ENCODE measurements at regions not wholly inside any gene's neighbourhood (a gene's known extent, or its start where the extent isn't known, plus 50 kb on each side); places are given as distances from the start of the nearest gene placed in this dataset.

DNA sequence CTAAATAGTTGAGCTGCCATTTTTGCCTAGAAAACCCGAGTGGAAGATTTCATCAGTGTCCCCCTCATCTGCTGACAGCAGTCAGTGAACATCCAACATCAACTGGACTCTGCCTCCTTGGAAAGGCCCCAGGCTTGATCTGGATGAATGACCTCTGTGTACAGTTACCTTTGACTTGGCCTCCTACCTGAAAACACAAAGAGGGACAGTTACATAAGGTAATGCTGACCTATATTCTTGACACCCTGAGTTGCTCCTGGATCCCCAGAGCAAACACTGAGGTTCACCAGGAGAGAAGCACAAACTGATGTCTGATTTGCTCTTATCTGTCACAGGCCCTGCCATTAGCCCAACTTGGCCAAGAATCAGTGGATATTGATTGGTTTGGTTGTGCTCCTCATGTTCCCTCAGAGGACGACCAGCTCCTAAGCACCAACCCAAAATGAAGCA is 138.9 kb downstream of the PROX1 start:
- Mint-ChIP-seq H3K4me1 (peaks cover 22% of the 10 kb centered on the region), H3K27ac (no peak overlapping the region), H3K4me3 (no peak overlapping the region), H3K36me3 (ENCODE audit: low read depth) (no peaks in the 10 kb centered on the region), H3K9me3 (no peaks in the 10 kb centered on the region), H3K27me3 (ENCODE audit: insufficient read depth, low read depth, poor library complexity) (peaks cover 2% of the 10 kb centered on the region)
- no peaks in the 10 kb centered on the region for H4K20me1 ChIP-seq (replicated peaks; ENCODE audit: insufficient read depth)
- H3K27me3 ChIP-seq (ENCODE audit: insufficient read depth): no peaks in the 10 kb centered on the region
- no peak overlapping the region for H3K27ac ChIP-seq (ENCODE audit: low read depth)
- no peaks in the 10 kb centered on the region for H3K79me2 ChIP-seq (replicated peaks; ENCODE audit: insufficient read depth)
- DNase-seq (ENCODE audit: low spot score) (no peak), ATAC-seq (no peak)
- no peaks in the 10 kb centered on the region for H3K36me3 ChIP-seq (ENCODE audit: insufficient read depth)
- no peak for TF ChIP-seq EZH2 (IDR thresholded peaks at IDR 0.05; ENCODE audit: low read depth, unreplicated experiment)
- TF ChIP-seq, protein P1, sequence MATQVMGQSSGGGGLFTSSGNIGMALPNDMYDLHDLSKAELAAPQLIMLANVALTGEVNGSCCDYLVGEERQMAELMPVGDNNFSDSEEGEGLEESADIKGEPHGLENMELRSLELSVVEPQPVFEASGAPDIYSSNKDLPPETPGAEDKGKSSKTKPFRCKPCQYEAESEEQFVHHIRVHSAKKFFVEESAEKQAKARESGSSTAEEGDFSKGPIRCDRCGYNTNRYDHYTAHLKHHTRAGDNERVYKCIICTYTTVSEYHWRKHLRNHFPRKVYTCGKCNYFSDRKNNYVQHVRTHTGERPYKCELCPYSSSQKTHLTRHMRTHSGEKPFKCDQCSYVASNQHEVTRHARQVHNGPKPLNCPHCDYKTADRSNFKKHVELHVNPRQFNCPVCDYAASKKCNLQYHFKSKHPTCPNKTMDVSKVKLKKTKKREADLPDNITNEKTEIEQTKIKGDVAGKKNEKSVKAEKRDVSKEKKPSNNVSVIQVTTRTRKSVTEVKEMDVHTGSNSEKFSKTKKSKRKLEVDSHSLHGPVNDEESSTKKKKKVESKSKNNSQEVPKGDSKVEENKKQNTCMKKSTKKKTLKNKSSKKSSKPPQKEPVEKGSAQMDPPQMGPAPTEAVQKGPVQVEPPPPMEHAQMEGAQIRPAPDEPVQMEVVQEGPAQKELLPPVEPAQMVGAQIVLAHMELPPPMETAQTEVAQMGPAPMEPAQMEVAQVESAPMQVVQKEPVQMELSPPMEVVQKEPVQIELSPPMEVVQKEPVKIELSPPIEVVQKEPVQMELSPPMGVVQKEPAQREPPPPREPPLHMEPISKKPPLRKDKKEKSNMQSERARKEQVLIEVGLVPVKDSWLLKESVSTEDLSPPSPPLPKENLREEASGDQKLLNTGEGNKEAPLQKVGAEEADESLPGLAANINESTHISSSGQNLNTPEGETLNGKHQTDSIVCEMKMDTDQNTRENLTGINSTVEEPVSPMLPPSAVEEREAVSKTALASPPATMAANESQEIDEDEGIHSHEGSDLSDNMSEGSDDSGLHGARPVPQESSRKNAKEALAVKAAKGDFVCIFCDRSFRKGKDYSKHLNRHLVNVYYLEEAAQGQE (IDR thresholded peaks at IDR 0.05; ENCODE audit: unreplicated experiment): no peak
- TF ChIP-seq NANOG (IDR thresholded peaks at IDR 0.05; ENCODE audit: borderline replicate concordance): no peak
- no peak overlapping the region for H3K4me2 ChIP-seq
- no peak overlapping the region for H2AFZ ChIP-seq
- H3F3A ChIP-seq (replicated peaks; ENCODE audit: low read depth): no peaks in the 10 kb centered on the region
- no peak overlapping the region for H3K4me3 ChIP-seq
- no peaks in the 10 kb centered on the region; the same call in 1 of the 2 replicates for H3K4me1 ChIP-seq (ENCODE audit: insufficient read depth)
- H3K9me2 ChIP-seq (ENCODE audit: insufficient read depth): 0 out of 2 replicates have a peak, but pooled peaks cover 3% of the 10 kb centered on the region

DNA sequence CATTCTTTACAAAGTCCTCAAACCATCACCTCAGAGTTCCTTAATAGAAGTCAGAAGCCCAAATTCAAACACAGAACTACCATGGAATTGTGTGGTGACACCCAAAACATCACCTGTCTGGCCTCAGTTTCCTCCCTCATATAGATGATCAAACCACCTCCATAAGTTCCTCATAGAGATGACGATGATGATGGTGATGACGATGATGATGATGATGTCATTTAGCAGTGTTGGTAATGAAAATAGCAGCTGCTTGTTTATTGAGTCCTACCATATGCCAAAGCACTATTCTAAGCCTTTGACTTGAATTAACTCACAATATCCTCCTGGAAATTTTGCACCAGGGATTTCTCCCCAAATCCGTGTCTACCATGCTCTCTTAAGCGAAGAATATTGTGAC is 139.9 kb downstream of the PROX1 start:
- no peaks in the 10 kb centered on the region for H3K36me3 ChIP-seq (ENCODE audit: insufficient read depth)
- no peak overlapping the region for H3K4me2 ChIP-seq
- no peaks in the 10 kb centered on the region for H3K9me3 Mint-ChIP-seq
- no peaks in the 10 kb centered on the region for H3K36me3 Mint-ChIP-seq (ENCODE audit: low read depth)
- no peak overlapping the region for H2AFZ ChIP-seq
- ATAC-seq: no peak
- no peaks in the 10 kb centered on the region; the same call in 1 of the 2 replicates for H3K4me1 ChIP-seq (ENCODE audit: insufficient read depth)
- H3K27ac Mint-ChIP-seq: no peak overlapping the region
- H3K27me3 Mint-ChIP-seq (ENCODE audit: insufficient read depth, low read depth, poor library complexity): peaks cover 2% of the 10 kb centered on the region
- 0 out of 2 replicates have a peak, but pooled peaks cover 3% of the 10 kb centered on the region for H3K9me2 ChIP-seq (ENCODE audit: insufficient read depth)
- DNase-seq (ENCODE audit: low spot score): no peak
- no peaks in the 10 kb centered on the region for H3K79me2 ChIP-seq (replicated peaks; ENCODE audit: insufficient read depth)
- no peak for TF ChIP-seq EZH2phosphoT487 (IDR thresholded peaks at IDR 0.05; ENCODE audit: unreplicated experiment)
- TF ChIP-seq, protein P2, sequence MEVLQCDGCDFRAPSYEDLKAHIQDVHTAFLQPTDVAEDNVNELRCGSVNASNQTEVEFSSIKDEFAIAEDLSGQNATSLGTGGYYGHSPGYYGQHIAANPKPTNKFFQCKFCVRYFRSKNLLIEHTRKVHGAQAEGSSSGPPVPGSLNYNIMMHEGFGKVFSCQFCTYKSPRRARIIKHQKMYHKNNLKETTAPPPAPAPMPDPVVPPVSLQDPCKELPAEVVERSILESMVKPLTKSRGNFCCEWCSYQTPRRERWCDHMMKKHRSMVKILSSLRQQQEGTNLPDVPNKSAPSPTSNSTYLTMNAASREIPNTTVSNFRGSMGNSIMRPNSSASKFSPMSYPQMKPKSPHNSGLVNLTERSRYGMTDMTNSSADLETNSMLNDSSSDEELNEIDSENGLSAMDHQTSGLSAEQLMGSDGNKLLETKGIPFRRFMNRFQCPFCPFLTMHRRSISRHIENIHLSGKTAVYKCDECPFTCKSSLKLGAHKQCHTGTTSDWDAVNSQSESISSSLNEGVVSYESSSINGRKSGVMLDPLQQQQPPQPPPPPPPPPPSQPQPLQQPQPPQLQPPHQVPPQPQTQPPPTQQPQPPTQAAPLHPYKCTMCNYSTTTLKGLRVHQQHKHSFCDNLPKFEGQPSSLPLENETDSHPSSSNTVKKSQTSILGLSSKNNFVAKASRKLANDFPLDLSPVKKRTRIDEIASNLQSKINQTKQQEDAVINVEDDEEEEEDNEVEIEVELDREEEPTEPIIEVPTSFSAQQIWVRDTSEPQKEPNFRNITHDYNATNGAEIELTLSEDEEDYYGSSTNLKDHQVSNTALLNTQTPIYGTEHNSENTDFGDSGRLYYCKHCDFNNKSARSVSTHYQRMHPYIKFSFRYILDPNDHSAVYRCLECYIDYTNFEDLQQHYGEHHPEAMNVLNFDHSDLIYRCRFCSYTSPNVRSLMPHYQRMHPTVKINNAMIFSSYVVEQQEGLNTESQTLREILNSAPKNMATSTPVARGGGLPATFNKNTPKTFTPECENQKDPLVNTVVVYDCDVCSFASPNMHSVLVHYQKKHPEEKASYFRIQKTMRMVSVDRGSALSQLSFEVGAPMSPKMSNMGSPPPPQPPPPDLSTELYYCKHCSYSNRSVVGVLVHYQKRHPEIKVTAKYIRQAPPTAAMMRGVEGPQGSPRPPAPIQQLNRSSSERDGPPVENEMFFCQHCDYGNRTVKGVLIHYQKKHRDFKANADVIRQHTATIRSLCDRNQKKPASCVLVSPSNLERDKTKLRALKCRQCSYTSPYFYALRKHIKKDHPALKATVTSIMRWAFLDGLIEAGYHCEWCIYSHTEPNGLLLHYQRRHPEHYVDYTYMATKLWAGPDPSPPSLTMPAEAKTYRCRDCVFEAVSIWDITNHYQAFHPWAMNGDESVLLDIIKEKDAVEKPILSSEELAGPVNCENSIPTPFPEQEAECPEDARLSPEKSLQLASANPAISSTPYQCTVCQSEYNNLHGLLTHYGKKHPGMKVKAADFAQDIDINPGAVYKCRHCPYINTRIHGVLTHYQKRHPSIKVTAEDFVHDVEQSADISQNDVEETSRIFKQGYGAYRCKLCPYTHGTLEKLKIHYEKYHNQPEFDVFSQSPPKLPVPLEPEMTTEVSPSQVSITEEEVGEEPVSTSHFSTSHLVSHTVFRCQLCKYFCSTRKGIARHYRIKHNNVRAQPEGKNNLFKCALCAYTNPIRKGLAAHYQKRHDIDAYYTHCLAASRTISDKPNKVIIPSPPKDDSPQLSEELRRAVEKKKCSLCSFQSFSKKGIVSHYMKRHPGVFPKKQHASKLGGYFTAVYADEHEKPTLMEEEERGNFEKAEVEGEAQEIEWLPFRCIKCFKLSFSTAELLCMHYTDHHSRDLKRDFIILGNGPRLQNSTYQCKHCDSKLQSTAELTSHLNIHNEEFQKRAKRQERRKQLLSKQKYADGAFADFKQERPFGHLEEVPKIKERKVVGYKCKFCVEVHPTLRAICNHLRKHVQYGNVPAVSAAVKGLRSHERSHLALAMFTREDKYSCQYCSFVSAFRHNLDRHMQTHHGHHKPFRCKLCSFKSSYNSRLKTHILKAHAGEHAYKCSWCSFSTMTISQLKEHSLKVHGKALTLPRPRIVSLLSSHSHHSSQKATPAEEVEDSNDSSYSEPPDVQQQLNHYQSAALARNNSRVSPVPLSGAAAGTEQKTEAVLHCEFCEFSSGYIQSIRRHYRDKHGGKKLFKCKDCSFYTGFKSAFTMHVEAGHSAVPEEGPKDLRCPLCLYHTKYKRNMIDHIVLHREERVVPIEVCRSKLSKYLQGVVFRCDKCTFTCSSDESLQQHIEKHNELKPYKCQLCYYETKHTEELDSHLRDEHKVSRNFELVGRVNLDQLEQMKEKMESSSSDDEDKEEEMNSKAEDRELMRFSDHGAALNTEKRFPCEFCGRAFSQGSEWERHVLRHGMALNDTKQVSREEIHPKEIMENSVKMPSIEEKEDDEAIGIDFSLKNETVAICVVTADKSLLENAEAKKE (CRISPR knock-in tag; IDR thresholded peaks at IDR 0.05): no peak
- TF ChIP-seq STAT1 (IDR thresholded peaks at IDR 0.05; ENCODE audit: unreplicated experiment): no peak
- no peak for TF ChIP-seq NANOG (IDR thresholded peaks at IDR 0.05; ENCODE audit: borderline replicate concordance)
- TF ChIP-seq ZNF331 (CRISPR knock-in tag; IDR thresholded peaks at IDR 0.05; ENCODE audit: low read depth): no peak
- TF ChIP-seq CREB1 (CRISPR knock-in tag; IDR thresholded peaks at IDR 0.05; ENCODE audit: low read depth): no peak
- H4K20me1 ChIP-seq (replicated peaks; ENCODE audit: insufficient read depth): no peaks in the 10 kb centered on the region
- no peaks in the 10 kb centered on the region for H3F3A ChIP-seq (replicated peaks; ENCODE audit: low read depth)
- no peaks in the 10 kb centered on the region for H3K27me3 ChIP-seq (ENCODE audit: insufficient read depth)
- no peak overlapping the region for H3K4me3 ChIP-seq
- H3K4me3 Mint-ChIP-seq: no peak overlapping the region
- peaks cover 21% of the 10 kb centered on the region for H3K4me1 Mint-ChIP-seq
- no peak overlapping the region for H3K27ac ChIP-seq (ENCODE audit: low read depth)

Data from GM23338 (cell line).